Activated T-cell treated with anti-CD3 and anti-CD28 coated beads, Interleukin-2, amount 50 U/mL, for 72 hours (primary cell): ENCODE measurements at regions not wholly inside any gene's neighbourhood (a gene's known extent, or its start where the extent isn't known, plus 50 kb on each side); places are given as distances from the start of the nearest gene placed in this dataset.

Source experiments
- ATAC-seq, 2 donors: fragments of 150-1000 bp; cut with Tn5 transposase; replicated peaks in 1 of 2; 2 replicates each; pipeline ENCODE4 v1.10.0; 2021; ENCODE audit warnings: moderate library complexity in 2 of 2, mild to moderate bottlenecking in 1 of 2
- DNase-seq, 2 donors: peaks; one replicate each; pipeline ENCODE4 v3.0.0; 2021 to 2022; ENCODE audit warnings: mixed read lengths in 1 of 2
- H3K27ac Mint-ChIP-seq: one replicate; pipeline ENCODE4 v1.8.0; 2022; ENCODE audit warnings: mild to moderate bottlenecking, moderate library complexity, mixed read lengths
- H3K27me3 Mint-ChIP-seq: one replicate; pipeline ENCODE4 v1.8.0; 2022; ENCODE audit warnings: low read depth, mixed read lengths
- H3K36me3 Mint-ChIP-seq, 2 donors: one replicate each; pipeline ENCODE4 v1.8.0; 2022; ENCODE audit warnings: mixed read lengths in 2 of 2, mild to moderate bottlenecking in 1 of 2; ENCODE audit not compliant: insufficient read depth in 2 of 2
- H3K4me1 Mint-ChIP-seq: one replicate; pipeline ENCODE4 v1.8.0; 2022; ENCODE audit warnings: low read depth, mixed read lengths
- H3K4me3 Mint-ChIP-seq, 2 donors: one replicate each; pipeline ENCODE4 v1.8.0; 2022; ENCODE audit warnings: mild to moderate bottlenecking in 2 of 2, mixed read lengths in 2 of 2, moderate library complexity in 2 of 2
- H3K9me3 Mint-ChIP-seq, 2 donors: one replicate each; pipeline ENCODE4 v1.8.0; 2022; ENCODE audit warnings: mixed read lengths in 2 of 2

DNA sequence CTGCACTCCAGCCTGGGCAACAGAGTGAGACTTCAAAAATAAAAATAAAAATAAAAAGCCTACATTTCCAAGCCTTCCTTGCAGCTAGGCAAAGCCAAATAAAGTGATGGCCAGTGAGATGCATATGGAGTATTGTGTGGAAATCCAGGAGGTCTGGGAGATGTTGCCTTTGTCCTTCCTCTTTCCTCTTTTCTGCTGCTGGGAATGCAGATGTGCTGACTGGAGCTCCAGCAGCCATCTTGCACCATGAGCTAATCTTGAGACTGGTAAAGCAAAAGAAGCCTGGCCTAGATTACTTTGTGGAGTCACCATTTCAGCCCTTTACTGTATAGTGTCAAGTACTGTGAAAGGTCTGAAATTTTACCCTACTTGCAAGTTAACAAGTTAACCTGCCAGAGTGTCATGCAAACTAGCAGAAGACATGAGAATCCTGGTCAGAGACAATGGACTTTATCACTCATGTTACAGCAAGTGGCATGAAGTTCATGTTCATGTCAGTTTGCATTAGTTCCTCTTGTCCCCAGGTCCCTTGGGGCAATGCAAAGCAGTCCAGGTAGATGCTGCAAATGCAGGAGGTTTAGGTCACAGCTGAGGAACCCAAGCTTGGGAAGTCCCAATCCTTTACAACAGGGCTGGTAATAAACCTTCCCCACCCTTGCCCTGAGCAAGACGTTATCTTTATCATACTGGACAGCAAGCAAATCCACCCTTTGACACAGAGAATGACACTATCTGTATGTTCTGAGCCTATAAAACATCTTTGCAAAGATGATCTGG lies 103.1 kb downstream of the TLE3 start:
- DNase-seq: no peak
- H3K27ac Mint-ChIP-seq: no peak overlapping the region
- no peaks in the 10 kb centered on the region for H3K27me3 Mint-ChIP-seq
- no peaks in the 10 kb centered on the region for H3K9me3 Mint-ChIP-seq
- H3K4me3 Mint-ChIP-seq: no peak overlapping the region
- H3K4me1 Mint-ChIP-seq: no peaks in the 10 kb centered on the region
- ATAC-seq: no peak
- no peaks in the 10 kb centered on the region for H3K36me3 Mint-ChIP-seq

DNA sequence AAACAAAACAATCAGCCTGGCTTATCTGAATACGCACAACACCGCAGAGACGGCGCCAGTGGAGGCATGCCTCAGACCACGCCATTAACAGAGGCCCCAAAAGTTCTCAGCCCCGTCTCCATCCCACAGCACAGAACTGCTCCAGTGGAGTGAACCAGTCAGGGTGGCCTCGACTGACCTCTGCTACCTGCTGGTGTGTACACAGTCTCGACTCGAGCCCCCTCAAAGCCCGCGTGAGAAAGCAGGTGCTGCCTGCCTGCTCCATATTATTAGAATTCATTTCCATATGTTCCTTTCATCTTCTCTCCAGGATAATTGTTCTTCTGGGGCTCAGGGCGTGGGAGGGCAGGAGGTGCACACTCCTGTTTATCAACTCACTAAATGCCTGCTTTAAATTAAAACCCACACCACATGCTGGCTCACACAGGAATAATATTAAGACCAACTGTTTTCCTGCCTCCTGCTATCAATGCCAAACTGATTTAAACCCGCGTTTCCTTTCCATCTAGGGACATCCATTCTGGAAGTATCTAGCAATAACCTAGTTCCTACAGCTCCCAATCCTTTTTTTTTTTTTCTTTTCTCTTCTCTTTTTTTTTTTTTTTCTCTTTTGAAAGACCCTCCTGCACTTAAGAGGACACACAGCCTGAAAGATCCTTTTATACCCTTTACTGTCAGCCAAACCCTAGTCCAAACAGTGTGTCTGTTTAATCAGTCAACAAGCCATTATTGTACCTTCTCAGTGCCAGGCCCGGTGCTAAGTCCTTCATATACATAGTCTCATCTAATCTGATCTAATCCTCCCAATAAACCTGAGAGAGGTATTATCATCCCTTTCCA lies 101.2 kb downstream of the TLE3 start:
- H3K9me3 Mint-ChIP-seq: no peaks in the 10 kb centered on the region
- H3K4me3 Mint-ChIP-seq: no peak overlapping the region
- no peaks in the 10 kb centered on the region for H3K36me3 Mint-ChIP-seq
- H3K27me3 Mint-ChIP-seq: no peaks in the 10 kb centered on the region
- no peaks in the 10 kb centered on the region for H3K4me1 Mint-ChIP-seq
- H3K27ac Mint-ChIP-seq: no peak overlapping the region
- no peak for DNase-seq
- ATAC-seq: no peak

DNA sequence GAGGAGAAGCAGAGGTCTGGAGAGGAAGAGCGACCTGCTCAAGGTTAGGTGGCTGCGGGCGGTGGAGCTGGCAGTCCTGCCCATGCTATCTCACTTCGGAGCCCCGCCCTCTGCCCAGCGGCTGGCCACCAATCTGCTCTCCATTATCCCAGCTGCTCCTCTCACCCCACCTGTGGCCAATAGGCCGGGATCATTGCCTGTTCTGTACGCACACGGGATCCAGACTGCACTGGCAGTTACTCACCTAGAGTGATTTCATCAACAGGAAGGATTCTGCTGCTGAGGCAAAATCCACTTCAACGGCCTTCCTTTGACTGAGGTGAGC lies 100.6 kb downstream of the TLE3 start:
- ATAC-seq: no peak
- no peaks in the 10 kb centered on the region for H3K4me1 Mint-ChIP-seq
- H3K9me3 Mint-ChIP-seq: no peaks in the 10 kb centered on the region
- no peaks in the 10 kb centered on the region for H3K36me3 Mint-ChIP-seq
- no peak overlapping the region for H3K27ac Mint-ChIP-seq
- H3K4me3 Mint-ChIP-seq: no peak overlapping the region
- H3K27me3 Mint-ChIP-seq: no peaks in the 10 kb centered on the region
- no peak for DNase-seq
